Right atrium auricular region (tissue), 2 donors: ENCODE measurements at regions not wholly inside any gene's neighbourhood (a gene's known extent, or its start where the extent isn't known, plus 50 kb on each side); places are given as distances from the start of the nearest gene placed in this dataset.

ENCODE experiments used
- DNase-seq: peaks from one replicate; pipeline ENCODE4 v3.0.0-alpha.2; 2019; ENCODE audit warnings: low spot score
- H3K27ac ChIP-seq, 2 donors: fragments of 200-600 bp; sonication (generic); 1 replicate in 1 of 2; 2 replicates in 1 of 2; pipeline ENCODE4 v1.5.1; 2016 to 2019
- H3K27me3 ChIP-seq, 2 donors: fragments of 200-600 bp; sonication (generic); one replicate each; pipeline versions ENCODE4 v1.5.1 to v1.6.0; 2017 to 2019
- H3K36me3 ChIP-seq: fragments of 200-600 bp; sonication (generic); one replicate; pipeline ENCODE4 v1.5.1; 2016
- H3K4me1 ChIP-seq, 2 donors: fragments of 200-600 bp; sonication (generic); one replicate each; pipeline versions ENCODE4 v1.5.1 to v1.6.0; 2017 to 2019
- H3K4me3 ChIP-seq, 2 donors: fragments of 200-600 bp; sonication (generic); 1 replicate in 1 of 2; 2 replicates in 1 of 2; pipeline ENCODE4 v1.5.1; 2017 to 2019; ENCODE audit warnings: mild to moderate bottlenecking in 1 of 2, moderate library complexity in 1 of 2
- H3K9me3 ChIP-seq, 2 donors: fragments of 200-600 bp; sonication (generic); one replicate each; pipeline ENCODE4 v1.5.1; 2019
- CTCF ChIP-seq, 2 donors: fragments of 200-600 bp; sonication (generic); IDR thresholded peaks; one replicate each; pipeline ENCODE4 v1.5.1; 2019; ENCODE audit warnings: antibody characterized with exemption in 2 of 2

GRCh38 chr1:87478231-87478630, 149.6 kb downstream of the LMO4 start:
- DNase-seq = peak; percentile 77
- Histone ChIP-seq H3K27ac (no peak overlapping the region), H3K27me3 (no peaks in the 10 kb centered on the region), H3K9me3 (no peaks in the 10 kb centered on the region), H3K4me1 (no peaks in the 10 kb centered on the region), H3K36me3 (no peaks in the 10 kb centered on the region), H3K4me3 (no peak overlapping the region)
- TF ChIP-seq CTCF (IDR thresholded peaks at IDR 0.05) = peak in 1 of 2 donors; percentile 42

GRCh38 chr1:87495147-87495546, 166.5 kb downstream of the LMO4 start:
- DNase-seq = no peak
- no peaks in the 10 kb centered on the region for H3K27me3 ChIP-seq
- no peaks in the 10 kb centered on the region for H3K36me3 ChIP-seq
- no peak for TF ChIP-seq CTCF (IDR thresholded peaks at IDR 0.05)
- no peak overlapping the region for H3K27ac ChIP-seq
- no peaks in the 10 kb centered on the region for H3K4me1 ChIP-seq
- no peaks in the 10 kb centered on the region for H3K9me3 ChIP-seq
- no peak overlapping the region for H3K4me3 ChIP-seq

GRCh38 chr1:87495870-87496269, 167.2 kb downstream of the LMO4 start:
- H3K36me3 ChIP-seq = no peaks in the 10 kb centered on the region
- no peaks in the 10 kb centered on the region for H3K27me3 ChIP-seq
- H3K4me3 ChIP-seq = no peak overlapping the region
- no peak for TF ChIP-seq CTCF (IDR thresholded peaks at IDR 0.05)
- no peaks in the 10 kb centered on the region for H3K4me1 ChIP-seq
- DNase-seq = no peak
- H3K9me3 ChIP-seq = no peaks in the 10 kb centered on the region
- H3K27ac ChIP-seq = no peak overlapping the region

- Histone ChIP-seq H3K27me3 (no peaks in the 10 kb centered on the region), H3K9me3 (no peaks in the 10 kb centered on the region), H3K36me3 (no peaks in the 10 kb centered on the region), H3K27ac (no peak overlapping the region), H3K4me3 (no peak overlapping the region), H3K4me1 (no peaks in the 10 kb centered on the region)
- no peak for TF ChIP-seq CTCF (IDR thresholded peaks at IDR 0.05)
- DNase-seq = no peak
These were observed 168.9 kb downstream of the LMO4 start for GRCh38 chr1:87497380-87498203.

- H3K36me3 ChIP-seq = no peaks in the 10 kb centered on the region
- H3K9me3 ChIP-seq = no peaks in the 10 kb centered on the region
- H3K4me3 ChIP-seq = no peak overlapping the region
- H3K4me1 ChIP-seq = no peaks in the 10 kb centered on the region
- TF ChIP-seq CTCF (IDR thresholded peaks at IDR 0.05) = no peak
- H3K27ac ChIP-seq = no peak overlapping the region
- H3K27me3 ChIP-seq = no peaks in the 10 kb centered on the region
- no peak for DNase-seq
These were observed 173.1 kb downstream of the LMO4 start for GRCh38 chr1:87501738-87502137.
